ENCODE measurements at regions not wholly inside any gene's neighbourhood (a gene's known extent, or its start where the extent isn't known, plus 50 kb on each side); places are given as distances from the start of the nearest gene placed in this dataset.
"Not testable (repeated sequence)": the region's sequence is repeated elsewhere in the genome, so short reads cannot be mapped to it uniquely, and the experiment has no call there.

DNA sequence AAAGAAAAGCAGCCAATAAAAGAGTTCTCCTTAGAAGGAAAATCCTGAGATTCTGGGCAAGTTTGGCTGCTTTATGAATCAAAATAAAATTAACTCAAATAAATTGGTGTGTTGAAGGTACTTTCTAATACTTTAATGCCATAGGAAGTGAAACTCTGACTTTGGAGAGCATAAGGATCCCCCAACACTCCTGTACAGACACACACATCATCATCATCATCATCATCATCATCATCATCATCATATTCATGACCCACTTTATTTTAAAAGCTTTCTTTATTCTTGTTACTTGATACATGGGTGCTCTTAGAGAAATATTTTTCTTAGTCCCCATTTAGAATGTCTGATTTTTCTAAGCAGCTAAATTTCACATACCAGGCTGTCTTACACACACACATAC lies 283.1 kb upstream of the CYRIA start:
- no peak for DNase-seq

DNA sequence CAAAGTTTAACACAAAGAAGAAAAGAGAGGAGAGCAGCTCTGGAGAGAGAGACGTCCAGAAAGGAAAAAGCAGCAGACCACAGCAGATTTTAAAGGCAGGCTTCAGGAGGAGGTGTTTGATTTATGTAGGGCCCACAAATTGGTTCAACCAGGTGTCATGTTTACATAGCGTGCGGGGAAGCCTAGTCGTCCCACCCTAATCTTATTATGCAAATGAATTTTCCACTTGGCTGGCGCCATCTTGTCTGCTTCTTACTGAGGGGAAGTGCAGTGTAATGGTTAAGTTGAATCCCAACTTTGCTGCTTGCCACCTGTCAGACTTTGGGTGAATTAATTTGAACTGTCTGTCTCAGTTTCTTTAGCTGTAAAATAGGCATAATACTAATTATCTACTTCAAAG lies 282.4 kb upstream of the CYRIA start:
- DNase-seq: peak; percentile 79 to 82

DNA sequence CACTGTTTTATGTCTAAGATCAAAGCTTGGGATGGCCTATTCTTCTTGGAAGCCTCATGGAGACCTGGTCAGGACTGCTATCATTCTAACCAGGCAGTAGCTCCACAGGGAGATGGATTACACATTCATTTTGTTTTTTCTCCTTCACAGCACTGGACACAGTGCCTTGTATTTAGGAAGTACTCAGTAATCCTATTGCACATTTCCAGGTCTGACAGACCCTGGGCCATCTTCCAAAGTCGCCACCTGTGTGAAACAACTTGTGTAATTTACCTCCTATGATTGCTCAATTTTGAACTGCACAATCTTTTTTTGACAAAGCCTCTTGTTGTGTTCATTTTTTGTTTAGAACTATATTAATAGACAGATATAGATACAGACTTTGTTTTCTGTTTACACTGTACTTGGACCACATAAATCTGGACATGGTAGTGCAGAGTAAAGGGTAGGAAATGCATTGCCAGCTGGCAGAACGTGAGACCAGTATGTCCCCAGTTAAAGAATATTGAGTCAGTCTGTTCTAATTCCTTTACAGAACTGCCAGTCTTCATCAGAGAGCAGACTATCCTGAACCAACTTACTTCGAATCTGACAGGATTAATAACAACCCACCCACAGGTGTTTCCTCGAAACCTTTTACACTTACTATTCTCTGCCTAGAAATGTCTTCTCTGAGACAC lies 277.8 kb upstream of the CYRIA start:
- no peak for DNase-seq

DNA sequence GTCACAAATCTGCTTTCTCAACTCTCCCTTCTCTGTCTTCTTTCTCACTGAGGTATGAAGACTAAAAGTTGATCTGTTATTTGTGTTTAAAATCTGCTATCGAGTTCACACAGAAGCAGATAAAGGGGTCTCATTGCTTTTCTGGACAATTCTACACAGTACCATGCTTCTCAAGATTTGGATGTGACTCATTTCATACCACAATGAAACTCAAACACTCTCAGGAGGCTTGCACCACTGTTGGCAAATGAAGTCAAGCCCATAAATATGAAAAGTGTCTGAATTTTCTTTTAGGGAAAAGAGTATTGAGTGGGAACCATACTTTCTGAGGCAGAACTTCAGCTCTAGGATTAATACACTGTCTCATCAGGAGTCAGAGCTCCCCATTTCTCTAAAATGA lies 274.6 kb upstream of the CYRIA start:
- no peak for DNase-seq

DNA sequence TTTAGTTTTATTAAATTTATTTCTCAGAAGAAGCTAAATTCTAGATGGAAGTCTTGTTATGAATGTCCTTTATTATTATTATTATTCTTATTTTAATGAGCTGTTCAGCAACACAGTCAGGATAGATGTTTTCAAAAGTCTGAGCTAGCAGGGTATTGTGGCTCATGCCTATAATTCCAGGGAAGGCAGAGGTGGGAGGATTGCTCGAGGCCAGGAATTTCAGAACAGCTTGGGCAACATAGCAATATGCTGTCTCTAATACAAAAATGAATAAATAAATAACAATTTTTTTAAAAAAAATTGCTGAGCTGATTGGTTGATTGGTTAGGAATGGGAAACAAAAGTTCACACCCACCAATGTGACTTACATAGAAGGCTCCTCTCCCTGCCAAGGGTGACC lies 274.1 kb upstream of the CYRIA start:
- DNase-seq: no peak

DNA sequence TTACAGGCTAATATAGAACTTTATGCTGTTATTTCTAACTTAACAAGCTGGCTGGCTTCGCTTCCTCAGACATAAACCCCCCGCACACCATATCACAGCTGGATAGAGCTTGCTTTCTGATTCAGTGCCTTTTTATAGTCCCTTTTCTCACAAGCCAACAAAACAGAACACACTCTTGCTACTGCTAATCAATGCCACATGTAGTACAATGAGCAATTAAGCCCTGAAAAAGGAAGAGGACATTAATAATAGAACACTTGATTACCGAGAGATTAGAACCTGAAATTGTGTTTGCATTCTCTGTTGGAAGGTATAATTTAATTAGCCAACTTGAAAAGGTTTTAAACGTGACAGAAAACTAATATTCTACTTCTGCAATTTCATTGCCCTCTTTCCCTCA lies 267.7 kb upstream of the CYRIA start:
- no peak for DNase-seq

DNA sequence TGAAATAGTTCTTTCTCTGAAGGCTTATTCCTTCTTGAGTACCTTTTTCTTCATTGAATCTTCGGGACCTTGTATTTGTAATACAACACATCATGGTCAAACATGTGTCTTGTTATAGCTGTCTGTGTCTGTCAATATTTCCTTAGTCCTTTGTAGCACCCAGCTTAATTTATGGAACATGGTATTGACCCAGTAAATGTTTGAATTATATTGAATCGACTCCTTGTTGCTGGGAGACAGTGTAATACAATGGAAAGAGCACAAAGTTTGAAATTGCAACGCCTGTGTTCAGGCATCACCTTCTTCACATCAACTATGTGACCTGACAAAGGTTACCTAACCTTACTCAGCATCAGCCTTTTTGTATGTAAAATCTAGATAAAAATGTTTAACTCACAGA lies 267.2 kb upstream of the CYRIA start:
- no peak for DNase-seq

DNA sequence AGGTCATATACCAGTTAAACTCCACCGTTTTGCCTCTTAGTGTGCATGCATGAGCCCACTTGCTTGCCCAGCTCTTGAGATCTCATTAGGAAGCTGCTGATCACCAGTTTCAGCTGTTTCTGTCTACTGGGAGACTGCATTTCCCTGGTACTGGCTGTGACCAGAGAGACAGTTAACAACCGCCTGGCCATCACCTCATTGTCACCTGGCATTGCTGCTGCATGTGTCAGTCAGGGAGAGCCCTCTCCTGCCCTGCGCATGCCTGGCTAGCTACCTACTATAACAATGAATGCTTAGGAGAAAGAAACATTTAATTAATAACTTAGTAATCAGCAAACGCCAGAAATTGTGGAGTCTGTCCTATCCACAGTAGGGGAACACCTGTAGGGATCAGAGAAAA lies 265.8 kb upstream of the CYRIA start:
- DNase-seq: no peak

DNA sequence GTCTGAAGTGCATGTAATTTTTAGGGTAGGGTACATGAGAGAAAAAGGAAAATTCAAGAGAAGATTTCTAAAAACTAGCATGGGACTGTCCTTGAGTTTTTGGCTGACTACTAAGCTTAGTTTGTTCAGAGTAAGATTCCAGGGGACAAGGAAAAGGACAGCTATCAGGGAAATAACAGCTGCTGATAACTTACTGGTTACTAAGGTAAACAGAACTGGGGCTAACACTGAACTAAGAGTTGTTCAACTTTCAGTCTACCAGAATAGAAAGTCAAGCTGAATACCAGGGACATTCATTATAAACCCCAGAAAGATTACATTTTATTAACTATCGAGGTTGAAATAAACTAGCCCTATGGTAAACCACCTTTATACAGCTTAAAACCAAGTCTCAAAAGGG lies 261.8 kb upstream of the CYRIA start:
- DNase-seq: no peak

DNA sequence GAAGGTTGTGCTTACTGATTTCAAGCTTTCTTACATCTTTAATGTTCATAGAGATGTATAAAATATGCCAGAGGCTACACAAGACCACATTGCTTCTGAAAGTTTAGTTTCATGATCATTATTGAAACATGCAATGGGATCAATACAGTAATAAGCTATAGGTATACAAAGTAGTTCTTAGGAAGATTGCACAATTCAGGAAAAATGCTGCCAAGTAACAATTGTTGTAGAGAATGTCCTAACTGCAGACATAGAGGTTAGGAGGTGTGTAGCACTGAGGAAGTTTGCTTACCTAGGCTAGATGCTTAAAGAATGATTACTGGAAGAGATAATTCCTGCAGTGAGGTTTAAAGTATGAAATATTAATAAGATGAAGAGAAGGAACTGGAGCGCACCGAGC lies 259.5 kb upstream of the CYRIA start:
- DNase-seq: no peak

DNA sequence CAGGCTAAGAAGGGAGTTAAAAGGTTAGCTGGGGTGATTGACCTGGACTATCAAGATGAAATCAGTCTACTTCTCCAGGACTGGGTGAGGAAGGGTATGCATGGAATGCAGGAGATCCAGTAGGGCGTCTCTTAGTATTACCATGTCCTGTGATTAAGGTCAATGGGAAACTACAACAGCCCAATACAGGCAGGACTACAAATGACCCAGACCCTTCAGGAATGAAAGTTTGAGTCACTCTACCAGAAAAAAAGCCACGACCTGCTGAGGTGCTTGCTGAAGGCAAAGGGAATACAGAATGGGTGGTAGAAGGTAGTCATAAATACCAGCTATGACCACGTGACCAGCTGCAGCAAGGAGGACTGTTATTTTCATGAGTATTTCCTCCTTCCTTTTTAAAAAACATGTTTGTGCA lies 249.7 kb upstream of the CYRIA start:
- not testable (repeated sequence) for DNase-seq

DNA sequence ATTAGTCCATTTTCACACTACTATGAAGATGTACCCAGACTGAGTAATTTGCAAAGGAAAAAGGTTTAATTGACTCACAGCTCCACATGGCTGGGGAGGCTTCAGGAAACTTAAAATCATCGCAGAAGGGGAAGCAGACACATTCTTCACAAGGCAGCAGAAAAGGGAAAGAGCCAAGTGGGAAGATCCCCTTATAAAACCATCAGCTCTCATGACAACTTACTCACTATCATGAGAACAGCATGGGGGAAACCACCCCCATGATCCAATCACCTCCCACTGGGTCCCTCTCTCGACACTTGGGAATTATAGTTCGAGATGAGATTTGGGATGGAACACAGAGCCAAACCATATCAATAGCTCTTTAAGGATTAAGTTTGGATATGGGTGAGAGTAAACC lies 246.1 kb upstream of the CYRIA start:
- no peak for DNase-seq

DNA sequence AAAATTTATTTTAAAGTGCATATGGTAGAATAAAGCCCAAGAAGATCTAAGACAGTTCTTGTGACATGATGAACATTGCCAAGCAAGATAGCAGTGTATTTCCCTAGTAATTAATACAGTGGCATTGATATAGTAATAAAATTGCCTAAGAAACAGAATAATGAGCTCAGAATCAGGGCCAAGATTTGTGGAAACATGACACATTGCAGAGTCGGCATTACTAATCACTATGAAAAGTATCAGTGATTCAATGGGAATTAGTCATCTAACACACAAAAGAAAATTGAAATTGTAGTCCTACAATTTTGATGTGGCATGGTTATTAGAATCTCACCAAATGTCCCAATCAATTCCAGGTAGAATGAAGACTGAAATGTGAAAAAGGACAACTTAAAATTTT lies 243.0 kb upstream of the CYRIA start:
- no peak for DNase-seq

DNA sequence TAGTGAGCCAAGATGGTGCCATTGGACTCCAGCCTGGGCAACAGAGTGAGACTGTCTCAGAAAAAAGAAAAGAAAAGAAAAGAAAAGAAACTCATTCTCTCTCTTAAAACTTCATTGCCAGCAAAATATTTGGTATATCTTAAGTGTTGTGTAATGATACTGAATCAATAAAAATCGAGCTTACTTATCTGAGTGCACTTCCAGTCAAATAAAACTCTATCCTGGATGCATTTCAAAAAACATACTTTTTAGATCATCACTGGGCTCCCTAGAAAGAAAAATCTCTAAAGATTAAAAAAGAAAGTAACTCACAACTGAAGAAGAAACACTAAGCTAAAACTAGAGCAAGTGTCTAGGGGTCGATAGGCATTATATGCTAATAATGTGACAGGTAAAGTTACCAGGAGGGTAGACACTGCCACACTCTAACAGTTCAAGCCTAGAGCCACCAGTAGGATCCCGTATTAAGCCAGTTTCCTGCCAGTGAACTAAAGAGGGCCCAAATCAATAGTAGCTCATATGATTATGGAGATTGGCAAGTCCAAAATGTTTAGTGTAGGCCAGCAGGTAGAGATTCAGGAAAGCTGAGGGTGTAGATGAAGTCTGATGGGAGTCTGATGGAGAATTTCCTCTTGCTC lies 242.1 kb upstream of the CYRIA start:
- DNase-seq: no peak

DNA sequence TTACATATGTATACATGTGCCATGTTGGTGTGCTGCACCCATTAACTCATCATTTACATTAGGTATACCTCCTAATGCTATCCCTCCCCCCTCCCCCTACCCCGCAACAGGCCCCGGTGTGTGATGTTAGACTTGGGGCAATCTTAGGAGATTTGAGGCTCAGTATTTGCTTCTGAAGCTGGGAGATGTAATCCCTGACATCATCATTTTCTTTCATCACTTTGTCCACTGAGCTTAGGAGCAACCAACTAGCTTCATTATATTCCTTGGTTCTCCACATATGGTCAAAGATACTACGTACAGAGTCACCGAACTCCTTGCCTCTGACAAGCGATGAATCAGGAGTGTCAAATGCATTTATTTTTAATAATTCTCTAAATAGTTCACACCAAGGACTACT lies 239.7 kb upstream of the CYRIA start:
- DNase-seq: not testable (repeated sequence)

DNA sequence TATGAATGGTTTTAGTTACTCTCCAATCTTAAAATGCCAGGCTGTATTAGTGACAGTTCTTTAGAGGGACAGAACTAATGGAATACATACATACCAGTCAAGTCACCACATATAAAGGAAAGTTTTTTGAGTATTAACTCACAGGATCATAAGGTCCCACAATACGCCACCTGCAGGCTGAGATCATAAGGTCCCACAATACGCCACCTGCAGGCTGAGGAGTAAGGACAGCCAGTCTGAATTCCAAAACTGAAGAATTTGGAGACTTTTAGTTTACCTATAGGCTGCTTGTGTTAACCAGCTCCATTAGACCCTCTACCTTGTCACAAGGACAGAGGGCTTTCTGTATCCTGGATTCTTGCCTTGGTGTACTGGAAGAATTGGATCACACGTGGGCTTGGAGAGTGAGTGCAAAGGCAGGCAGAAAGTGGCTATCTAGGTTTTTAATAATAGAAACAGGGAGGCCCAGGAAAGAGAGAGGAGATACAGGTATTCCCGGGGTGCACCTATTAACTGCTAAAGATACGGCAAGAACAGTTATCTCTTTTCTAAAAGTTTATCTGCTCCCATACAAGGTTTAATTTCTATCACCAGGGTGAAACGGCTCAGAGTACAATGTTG lies 234.9 kb upstream of the CYRIA start:
- peak in 1 of 2 experiments; percentile 47 for DNase-seq

DNA sequence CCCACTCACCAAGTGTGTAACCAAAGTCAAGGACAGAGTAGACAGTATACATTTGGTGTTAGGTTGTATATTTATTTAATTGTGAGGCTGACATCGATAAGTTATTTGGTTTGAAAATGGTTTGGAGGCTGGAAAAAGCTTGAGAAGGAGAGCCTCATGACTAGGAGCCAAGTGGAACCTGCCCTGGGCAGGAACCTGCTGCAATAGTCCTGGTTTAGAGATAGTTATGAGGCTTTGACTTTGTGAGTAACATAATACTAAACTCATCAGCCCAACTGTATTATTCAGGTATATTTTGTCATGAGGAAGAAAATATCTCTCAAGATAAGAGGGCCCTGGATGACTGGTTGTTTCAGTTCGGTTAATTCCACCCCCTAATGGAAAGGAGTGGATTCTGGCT lies 234.3 kb upstream of the CYRIA start:
- DNase-seq: no peak

DNA sequence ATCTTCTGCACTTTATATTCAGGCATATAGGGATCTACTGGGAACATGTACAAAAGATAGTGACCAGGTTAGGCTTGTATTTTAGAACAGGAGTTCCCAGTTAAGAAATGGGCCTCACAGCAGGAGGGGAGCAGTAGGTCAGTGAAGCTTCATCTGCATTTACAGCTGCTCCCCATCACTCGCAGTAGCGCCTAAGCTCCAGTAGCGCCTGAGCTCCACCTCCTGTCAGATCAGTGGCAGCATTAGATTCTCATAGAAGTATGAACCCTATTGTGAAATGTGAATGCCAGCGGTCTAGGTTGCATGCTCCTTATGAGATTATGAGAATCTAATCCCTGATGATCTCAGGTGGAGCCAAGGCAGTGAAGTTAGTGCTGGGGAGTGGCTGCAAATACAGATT lies 224.4 kb upstream of the CYRIA start:
- peak in 1 of 2 experiments; percentile 16 for DNase-seq

DNA sequence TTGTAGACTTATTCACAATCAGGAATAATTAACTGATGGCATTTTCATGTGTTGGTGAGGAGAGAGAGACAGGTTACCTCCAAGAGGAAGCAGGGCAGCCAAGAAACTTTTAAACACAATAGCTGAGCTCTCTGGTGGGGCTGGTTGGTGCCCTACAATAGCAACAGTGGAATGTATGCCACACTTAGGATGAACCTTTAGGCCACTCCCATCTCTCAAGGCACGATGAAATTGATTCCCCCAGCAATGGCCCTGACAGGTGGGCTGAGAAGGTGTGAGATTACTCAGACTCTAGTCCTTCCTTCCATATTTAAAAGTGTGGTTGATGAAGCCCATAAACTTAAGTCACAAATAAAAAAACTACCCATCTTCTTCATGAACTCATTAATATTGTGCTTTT lies 219.4 kb upstream of the CYRIA start:
- DNase-seq: no peak

DNA sequence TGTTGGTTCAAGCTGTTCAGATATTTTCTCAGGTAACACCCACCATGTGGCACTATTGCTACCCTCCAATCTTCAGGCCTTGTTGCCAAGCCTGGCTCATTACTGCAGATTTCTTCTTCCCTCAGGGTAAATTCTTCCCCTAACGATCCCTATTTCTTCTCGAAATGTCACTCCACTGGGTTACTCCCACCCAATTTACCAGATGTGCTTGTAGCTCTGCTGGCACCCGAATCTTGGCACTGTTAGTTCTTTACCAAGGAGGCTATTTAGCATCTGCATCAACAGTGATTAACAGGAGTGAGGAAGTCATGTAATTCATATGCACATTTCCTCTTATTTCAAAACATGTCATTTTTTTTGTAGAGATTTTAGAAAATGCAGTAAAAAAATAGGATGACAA lies 217.1 kb upstream of the CYRIA start:
- no peak for DNase-seq

DNA sequence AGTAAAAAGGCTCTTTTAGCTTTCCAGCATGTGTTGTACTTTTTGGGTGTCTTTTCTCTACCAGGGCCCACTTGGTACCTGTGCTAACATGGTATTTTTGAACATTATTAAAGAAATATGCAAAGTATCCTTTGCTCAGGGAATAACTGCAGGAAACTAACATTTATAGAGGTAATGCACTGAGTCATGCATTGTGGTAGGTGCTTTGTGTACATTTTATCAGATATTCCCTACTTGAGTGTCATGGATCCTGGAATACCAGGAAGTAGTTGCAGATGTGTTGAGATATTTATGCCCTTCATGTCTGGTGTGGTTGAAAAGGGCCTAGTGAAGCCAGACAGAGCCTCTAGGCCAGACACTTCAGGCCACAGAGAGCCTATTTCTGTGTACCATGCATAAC lies 215.5 kb upstream of the CYRIA start:
- peak in 1 of 2 experiments; percentile 3 for DNase-seq

DNA sequence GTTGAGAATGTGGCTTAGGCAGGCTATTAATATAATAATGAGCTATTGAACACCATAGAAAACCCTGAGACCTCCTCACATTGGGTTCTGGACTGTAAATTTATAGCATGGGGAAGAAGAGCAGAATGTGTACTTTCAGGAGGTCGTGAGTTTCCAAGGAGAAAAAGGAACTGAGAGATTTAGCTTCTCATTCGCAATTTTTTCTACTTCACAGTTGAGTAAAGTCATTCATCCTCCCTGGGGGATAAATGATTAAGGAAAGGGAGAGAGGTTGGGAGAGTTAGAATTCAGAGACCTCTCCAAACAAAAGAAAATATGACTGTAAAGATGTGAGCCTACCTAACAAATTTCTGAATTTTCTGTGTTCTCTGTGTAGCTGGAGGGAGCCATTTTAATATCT lies 205.8 kb upstream of the CYRIA start:
- DNase-seq: no peak

DNA sequence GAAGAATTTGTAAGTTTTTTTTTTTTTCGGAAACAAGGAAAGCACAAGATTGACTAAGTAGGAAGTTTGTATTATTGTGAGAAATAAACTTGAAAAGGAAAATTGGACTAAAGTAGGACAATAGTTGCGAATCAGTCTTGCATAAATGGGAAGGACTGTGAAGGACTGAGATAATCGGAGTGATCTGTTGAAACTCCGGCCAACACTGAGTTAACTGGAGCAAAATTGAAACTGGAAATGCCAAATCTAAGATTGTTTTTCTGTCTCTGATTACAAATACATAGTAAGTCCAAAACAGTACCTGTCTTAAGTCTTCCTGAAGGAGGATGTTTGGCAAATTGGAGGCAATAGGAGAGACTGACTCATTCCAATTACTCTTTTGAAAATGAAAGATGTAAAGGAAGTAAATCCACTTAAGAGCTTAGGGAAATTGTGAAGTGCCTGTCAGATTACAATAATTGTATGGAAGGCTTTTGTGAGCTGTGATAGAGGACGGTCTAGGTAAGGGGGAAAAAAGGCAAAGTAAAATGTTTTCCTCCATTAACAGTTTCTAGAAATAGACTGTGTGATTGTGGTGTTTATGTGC lies 204.9 kb upstream of the CYRIA start:
- DNase-seq: no peak

DNA sequence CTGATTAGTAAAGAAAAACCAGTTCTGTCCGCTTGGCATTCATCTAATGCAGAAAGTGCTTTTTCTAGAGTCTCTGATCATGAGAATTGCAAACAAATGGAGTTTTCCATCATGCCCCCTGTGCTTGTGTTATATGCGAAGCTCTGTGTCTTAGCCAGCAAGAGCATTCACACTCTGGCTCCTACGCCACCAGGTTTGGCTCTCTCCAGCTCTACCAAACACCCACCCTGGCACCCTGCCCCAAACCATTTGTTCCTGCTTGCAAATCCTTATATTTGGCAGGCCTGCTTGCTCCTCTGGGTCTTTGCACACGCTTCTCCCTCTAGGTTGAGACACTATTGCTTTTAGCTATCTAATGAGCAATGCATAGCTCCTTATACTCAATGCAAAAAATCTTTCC lies 204.1 kb upstream of the CYRIA start:
- DNase-seq: no peak

All from NCI-H526 (cell line).